ENCODE measurements at regions not wholly inside any gene's neighbourhood (a gene's known extent, or its start where the extent isn't known, plus 50 kb on each side); places are given as distances from the start of the nearest gene placed in this dataset.
A peak's percentile ranks its signal among the peaks of the same experiment; 100 is the strongest.
"Not testable (repeated sequence)": the region's sequence is repeated elsewhere in the genome, so short reads cannot be mapped to it uniquely, and the experiment has no call there.

DNA sequence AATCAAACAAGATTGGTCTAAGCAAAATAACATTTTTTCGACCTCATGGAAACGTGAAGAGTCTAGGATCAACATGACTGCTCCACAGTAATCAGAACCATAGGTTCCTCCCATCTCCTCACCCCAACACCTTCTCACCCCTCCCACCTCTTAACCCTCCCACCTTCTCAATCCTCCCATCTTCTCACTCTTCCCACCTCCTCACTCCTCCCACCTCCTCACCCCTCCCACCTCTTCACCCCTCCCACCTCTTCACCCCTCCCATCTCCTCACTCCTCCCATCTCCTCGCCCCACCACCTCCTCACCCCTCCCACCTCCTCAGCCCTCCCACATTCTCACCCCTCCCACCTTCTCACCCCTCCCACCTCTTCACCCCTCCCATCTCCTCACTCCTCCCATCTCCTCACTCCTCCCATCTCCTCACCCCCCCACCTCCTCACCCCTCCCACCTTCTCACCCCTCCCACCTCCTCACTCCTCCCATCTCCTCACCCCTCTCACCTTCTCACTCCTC, 567.4 kb downstream of the C6orf118 start:
- TF ChIP-seq CTCF (conservative IDR thresholded peaks at IDR 0.05): no peak
- DNase-seq: peak; percentile 64
- H3K4me3 Mint-ChIP-seq: no peak overlapping the region

GRCh38 chr6:164736090-164736489, 573.3 kb downstream of the C6orf118 start:
- H3K9me3 Mint-ChIP-seq: peaks cover 27 to 33% of the 10 kb centered on the region in 2 experiments
- H3K9me3 ChIP-seq (ENCODE audit: control insufficient read depth, low read depth, low read length); H3K4me1 Mint-ChIP-seq; H4K20me1 ChIP-seq (ENCODE audit: control insufficient read depth, insufficient read depth, insufficient read length); H4K91ac ChIP-seq (ENCODE audit: insufficient read length, low read depth, low read length); H2BK5ac ChIP-seq (ENCODE audit: insufficient read length, low read length); H3T11ph ChIP-seq (ENCODE audit: low read length); H3K79me2 ChIP-seq (ENCODE audit: insufficient read depth, low read length); H3K27ac ChIP-seq (ENCODE audit: insufficient read length, low read depth, low read length); H2BK120ac ChIP-seq (ENCODE audit: low read depth, low read length, poor library complexity, severe bottlenecking); H3K4ac ChIP-seq (ENCODE audit: low read depth, low read length); H3K23ac ChIP-seq (ENCODE audit: insufficient read length, low read depth, low read length); H3K79me1 ChIP-seq (ENCODE audit: insufficient read depth, low read depth, low read length, poor library complexity, severe bottlenecking); H3K9ac ChIP-seq (ENCODE audit: extremely low read depth, insufficient read length, low read length); H3K27me3 ChIP-seq (ENCODE audit: insufficient read depth, low read length); H3K27ac Mint-ChIP-seq; H2AFZ ChIP-seq (ENCODE audit: low read length); H3K56ac ChIP-seq (ENCODE audit: insufficient read length, low read depth, low read length); H3K4me2 ChIP-seq (ENCODE audit: insufficient read depth, insufficient read length, low read length); H3K23me2 ChIP-seq (ENCODE audit: insufficient read length, low read depth, low read length, poor library complexity, severe bottlenecking); H2BK20ac ChIP-seq (ENCODE audit: low read depth, low read length, poor library complexity, severe bottlenecking); H2BK12ac ChIP-seq (ENCODE audit: insufficient read length, low read depth, low read length); H3K14ac ChIP-seq (ENCODE audit: insufficient read depth, low read length); H3K4me3 Mint-ChIP-seq; DNase-seq; H3K27me3 Mint-ChIP-seq (ENCODE audit: low read depth); H3K4me1 ChIP-seq (ENCODE audit: insufficient read depth, low read length); H3K18ac ChIP-seq (ENCODE audit: insufficient read length, low read depth, low read length); H2AK5ac ChIP-seq (ENCODE audit: insufficient read length, low read length); H4K5ac ChIP-seq (ENCODE audit: insufficient read length, low read depth, low read length); H4K8ac ChIP-seq (replicated peaks; ENCODE audit: insufficient read length, low read depth, low read length); H2BK15ac ChIP-seq (ENCODE audit: low read depth, low read length): not testable (repeated sequence)
- WGBS (ENCODE audit: extremely low coverage, insufficient read length, low lambda C conversion rate): no CpG with 5 or more reads among the region's 25 CpGs
- peaks cover 10 to 38% (median 17%) of the 10 kb centered on the region in 3 experiments for H3K36me3 Mint-ChIP-seq (ENCODE audit: insufficient read depth in 1 of 3, low read depth in 3 of 3)

More for the DNA sequence above, 567.4 kb downstream of the C6orf118 start:
- no peak overlapping the region for H4K5ac ChIP-seq (ENCODE audit: insufficient read length, low read depth, low read length)
- no peak overlapping the region for H3K27ac ChIP-seq (ENCODE audit: insufficient read length, low read depth, low read length)
- no peak overlapping the region for H2BK15ac ChIP-seq (ENCODE audit: low read depth, low read length)
- H3K27me3 ChIP-seq (ENCODE audit: insufficient read depth, low read length): no peaks in the 10 kb centered on the region
- H3T11ph ChIP-seq (ENCODE audit: low read length): no peak overlapping the region
- H4K91ac ChIP-seq (ENCODE audit: insufficient read length, low read depth, low read length): no peak overlapping the region
- H4K20me1 ChIP-seq (ENCODE audit: control insufficient read depth, insufficient read depth, insufficient read length): no peaks in the 10 kb centered on the region
- H3K4me2 ChIP-seq (ENCODE audit: insufficient read depth, insufficient read length, low read length): no peak overlapping the region
- no peaks in the 10 kb centered on the region for H3K9me3 ChIP-seq (ENCODE audit: control insufficient read depth, low read depth, low read length)
- peaks cover 5 to 20% (median 6%) of the 10 kb centered on the region in 3 experiments; a peak in 6 of 7 replicates for H3K36me3 Mint-ChIP-seq (ENCODE audit: insufficient read depth in 1 of 3, low read depth in 3 of 3)
- no peaks in the 10 kb centered on the region for H3K4me1 ChIP-seq (ENCODE audit: insufficient read depth, low read length)
- no peak overlapping the region for H2BK12ac ChIP-seq (ENCODE audit: insufficient read length, low read depth, low read length)
- WGBS (ENCODE audit: extremely low coverage, insufficient read length, low lambda C conversion rate): 100% methylated on average over 1 of the region's 3 CpGs
- H2BK120ac ChIP-seq (ENCODE audit: low read depth, low read length, poor library complexity, severe bottlenecking): no peak overlapping the region
- no peaks in the 10 kb centered on the region for H3K79me2 ChIP-seq (ENCODE audit: insufficient read depth, low read length)
- H3K23me2 ChIP-seq (ENCODE audit: insufficient read length, low read depth, low read length, poor library complexity, severe bottlenecking): no peaks in the 10 kb centered on the region
- H2BK20ac ChIP-seq (ENCODE audit: low read depth, low read length, poor library complexity, severe bottlenecking): no peak overlapping the region
- H3K23ac ChIP-seq (ENCODE audit: insufficient read length, low read depth, low read length): no peak overlapping the region
- no peak overlapping the region for H3K9ac ChIP-seq (ENCODE audit: extremely low read depth, insufficient read length, low read length)
- no peak overlapping the region for H2BK5ac ChIP-seq (ENCODE audit: insufficient read length, low read length)
- no peaks in the 10 kb centered on the region; the same call in 1 of the 2 replicates for H3K27me3 Mint-ChIP-seq (ENCODE audit: low read depth)
- no peak overlapping the region for H3K4ac ChIP-seq (ENCODE audit: low read depth, low read length)
- no peak overlapping the region for H3K27ac Mint-ChIP-seq
- no peak overlapping the region for H2AFZ ChIP-seq (ENCODE audit: low read length)
- H4K8ac ChIP-seq (replicated peaks; ENCODE audit: insufficient read length, low read depth, low read length): no peak overlapping the region
- H3K56ac ChIP-seq (ENCODE audit: insufficient read length, low read depth, low read length): no peak overlapping the region
- no peaks in the 10 kb centered on the region for H3K79me1 ChIP-seq (ENCODE audit: insufficient read depth, low read depth, low read length, poor library complexity, severe bottlenecking)
- H3K9me3 Mint-ChIP-seq: peaks cover 11 to 18% of the 10 kb centered on the region in 2 experiments; a peak in 4 of 5 replicates
- peaks cover 0 to 2% of the 10 kb centered on the region in 2 experiments; a peak in 1 of 4 replicates for H3K4me1 Mint-ChIP-seq
- H3K14ac ChIP-seq (ENCODE audit: insufficient read depth, low read length): no peak overlapping the region
- no peak overlapping the region for H2AK5ac ChIP-seq (ENCODE audit: insufficient read length, low read length)
- no peak overlapping the region for H3K18ac ChIP-seq (ENCODE audit: insufficient read length, low read depth, low read length)

Measured in H9 (cell line).